OCI-LY1 (cell line): ENCODE measurements at regions not wholly inside any gene's neighbourhood (a gene's known extent, or its start where the extent isn't known, plus 50 kb on each side); places are given as distances from the start of the nearest gene placed in this dataset.

Experiments
- CTCF ChIP-seq: fragments of 200-600 bp; sonication (generic), shearing (Covaris generic); IDR thresholded peaks from 2 replicates; pipeline ENCODE4 v1.5.1; 2017; ENCODE audit warnings: mild to moderate bottlenecking, antibody characterized with exemption, low read length, moderate library complexity, mixed read lengths
- EZH2 ChIP-seq: fragments of 200-600 bp; sonication (generic), shearing (Covaris generic); IDR thresholded peaks from 2 replicates; pipeline ENCODE4 v1.8.0; 2017; ENCODE audit warnings: borderline replicate concordance, mixed run types, mild to moderate bottlenecking, antibody characterized with exemption, low read length, moderate library complexity, mixed read lengths

GRCh38 chr6:156719395-156719719, 57.8 kb upstream of the ARID1B start:
- TF ChIP-seq CTCF (no peak), EZH2 (no peak)
